T-helper 9 cell (primary cell): ENCODE measurements at regions not wholly inside any gene's neighbourhood (a gene's known extent, or its start where the extent isn't known, plus 50 kb on each side); places are given as distances from the start of the nearest gene placed in this dataset.
"Not testable (repeated sequence)": the region's sequence is repeated elsewhere in the genome, so short reads cannot be mapped to it uniquely, and the experiment has no call there.

Experiments used
- DNase-seq: peaks from one replicate; pipeline ENCODE4 v3.0.0-alpha.2; 2020

GRCh38 chrX:8018934-8019333 is 91.7 kb upstream of the PNPLA4 start:
- no peak for DNase-seq

GRCh38 chrX:8010105-8010504 is 82.9 kb upstream of the PNPLA4 start:
- no peak for DNase-seq

GRCh38 chrX:8005678-8006347 is 78.6 kb upstream of the PNPLA4 start:
- no peak for DNase-seq

GRCh38 chrX:8003147-8003883 is 76.1 kb upstream of the PNPLA4 start:
- no peak for DNase-seq

- DNase-seq = no peak
These were observed 69.6 kb upstream of the PNPLA4 start for GRCh38 chrX:7996851-7997250.

- DNase-seq = peak; percentile 26
These were observed 69.2 kb upstream of the PNPLA4 start for GRCh38 chrX:7996414-7996813.

- no peak for DNase-seq
These were observed 66.7 kb upstream of the PNPLA4 start for GRCh38 chrX:7993873-7994272.

- not testable (repeated sequence) for DNase-seq
These were observed 61.0 kb upstream of the PNPLA4 start for GRCh38 chrX:7988013-7988759.

- DNase-seq = no peak
These were observed 60.2 kb upstream of the PNPLA4 start for GRCh38 chrX:7987160-7988012.

- not testable (repeated sequence) for DNase-seq
These were observed 59.5 kb upstream of the PNPLA4 start for GRCh38 chrX:7986738-7987137.

- no peak for DNase-seq
These were observed 58.4 kb upstream of the PNPLA4 start for GRCh38 chrX:7985568-7985967.

GRCh38 chrX:7983581-7983980 is 56.4 kb upstream of the PNPLA4 start:
- DNase-seq = no peak
